ENCODE measurements at regions not wholly inside any gene's neighbourhood (a gene's known extent, or its start where the extent isn't known, plus 50 kb on each side); places are given as distances from the start of the nearest gene placed in this dataset.

- CTCF ChIA-PET = no interaction called here
Observed at GRCh38 chr6:15101130-15101529, 144.7 kb upstream of the JARID2 start.

More at GRCh38 chr6:15101130-15101529, 144.7 kb upstream of the JARID2 start:
- Histone ChIP-seq H4K20me1 (ENCODE audit: insufficient read depth) (no peaks in the 10 kb centered on the region), H3K9me3 (ENCODE audit: control insufficient read depth in 1 of 2, insufficient read depth in 1 of 2, low read depth in 1 of 2, low read length in 2 of 2) (no peaks in the 10 kb centered on the region), H3K9ac (ENCODE audit: low read length) (no peak overlapping the region), H2AFZ (ENCODE audit: low read depth, low read length, poor library complexity, severe bottlenecking) (no peak overlapping the region), H3K27ac (ENCODE audit: low read depth, low read length) (no peak overlapping the region), H3K4me3 (replicated peaks in 1 of 2; ENCODE audit: low read depth in 1 of 2, low read length in 2 of 2) (no peak overlapping the region), H3K4me2 (ENCODE audit: low read length) (no peak overlapping the region), H3K79me2 (ENCODE audit: insufficient read depth, low read length) (no peaks in the 10 kb centered on the region), H3K36me3 (ENCODE audit: control insufficient read depth in 1 of 2, insufficient read depth in 2 of 2, low read length in 2 of 2) (no peaks in the 10 kb centered on the region), H3K4me1 (ENCODE audit: control insufficient read depth in 1 of 2, insufficient read depth in 2 of 2, low read length in 2 of 2) (no peaks in the 10 kb centered on the region), H3K9me2 (ENCODE audit: insufficient read depth) (no peaks in the 10 kb centered on the region), H3K27me3 (ENCODE audit: insufficient read depth, low read length) (no peaks in the 10 kb centered on the region)
- no peak for TF ChIP-seq ZFX (IDR thresholded peaks at IDR 0.05)
- TF ChIP-seq TCF7L2 (IDR thresholded peaks at IDR 0.05; ENCODE audit: borderline replicate concordance, extremely low read depth, insufficient read depth, insufficient read length) = no peak
- TF ChIP-seq, protein P1, sequence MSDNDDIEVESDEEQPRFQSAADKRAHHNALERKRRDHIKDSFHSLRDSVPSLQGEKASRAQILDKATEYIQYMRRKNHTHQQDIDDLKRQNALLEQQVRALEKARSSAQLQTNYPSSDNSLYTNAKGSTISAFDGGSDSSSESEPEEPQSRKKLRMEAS (IDR thresholded peaks at IDR 0.05) = no peak
- TF ChIP-seq, protein P2, sequence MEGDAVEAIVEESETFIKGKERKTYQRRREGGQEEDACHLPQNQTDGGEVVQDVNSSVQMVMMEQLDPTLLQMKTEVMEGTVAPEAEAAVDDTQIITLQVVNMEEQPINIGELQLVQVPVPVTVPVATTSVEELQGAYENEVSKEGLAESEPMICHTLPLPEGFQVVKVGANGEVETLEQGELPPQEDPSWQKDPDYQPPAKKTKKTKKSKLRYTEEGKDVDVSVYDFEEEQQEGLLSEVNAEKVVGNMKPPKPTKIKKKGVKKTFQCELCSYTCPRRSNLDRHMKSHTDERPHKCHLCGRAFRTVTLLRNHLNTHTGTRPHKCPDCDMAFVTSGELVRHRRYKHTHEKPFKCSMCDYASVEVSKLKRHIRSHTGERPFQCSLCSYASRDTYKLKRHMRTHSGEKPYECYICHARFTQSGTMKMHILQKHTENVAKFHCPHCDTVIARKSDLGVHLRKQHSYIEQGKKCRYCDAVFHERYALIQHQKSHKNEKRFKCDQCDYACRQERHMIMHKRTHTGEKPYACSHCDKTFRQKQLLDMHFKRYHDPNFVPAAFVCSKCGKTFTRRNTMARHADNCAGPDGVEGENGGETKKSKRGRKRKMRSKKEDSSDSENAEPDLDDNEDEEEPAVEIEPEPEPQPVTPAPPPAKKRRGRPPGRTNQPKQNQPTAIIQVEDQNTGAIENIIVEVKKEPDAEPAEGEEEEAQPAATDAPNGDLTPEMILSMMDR (IDR thresholded peaks at IDR 0.05 in 2 of 3, conservative IDR thresholded peaks at IDR 0.05 in 1 of 3; ENCODE audit: borderline replicate concordance in 1 of 3, insufficient read depth in 1 of 3, low read depth in 2 of 3, low read length in 2 of 3) = no peak
- no peak for TF ChIP-seq JUND (IDR thresholded peaks at IDR 0.05)
- TF ChIP-seq EZH2phosphoT487 (IDR thresholded peaks at IDR 0.05; ENCODE audit: borderline replicate concordance) = no peak
- TF ChIP-seq ELF1 (IDR thresholded peaks at IDR 0.05; ENCODE audit: borderline replicate concordance, low read depth) = no peak
- no peak for TF ChIP-seq ZNF274 (IDR thresholded peaks at IDR 0.05; ENCODE audit: low read depth, low read length)
- TF ChIP-seq CBX3 (IDR thresholded peaks at IDR 0.05; ENCODE audit: low read depth) = no peak
- no peak for TF ChIP-seq SIN3A (IDR thresholded peaks at IDR 0.05; ENCODE audit: low read depth)
- TF ChIP-seq, protein P3, sequence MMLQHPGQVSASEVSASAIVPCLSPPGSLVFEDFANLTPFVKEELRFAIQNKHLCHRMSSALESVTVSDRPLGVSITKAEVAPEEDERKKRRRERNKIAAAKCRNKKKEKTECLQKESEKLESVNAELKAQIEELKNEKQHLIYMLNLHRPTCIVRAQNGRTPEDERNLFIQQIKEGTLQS (IDR thresholded peaks at IDR 0.05) = no peak
- TF ChIP-seq EGR1 (IDR thresholded peaks at IDR 0.05; ENCODE audit: low read depth) = no peak
- TF ChIP-seq EZH2 (IDR thresholded peaks at IDR 0.05) = no peak
- no peak for TF ChIP-seq FOSL1 (IDR thresholded peaks at IDR 0.05; ENCODE audit: low read depth)
- intact Hi-C loops (cut with micrococcal nuclease) = no loop called here
- ChIA-PET POLR2A (no interaction called here), RAD21 (ENCODE audit: low non-redundant PET in 1 of 2, low total read pairs in 2 of 2, uncharacterized antibody in 2 of 2, unreplicated experiment in 2 of 2) (interaction anchor here in 1 of 2 experiments (0.7 kb wide), 1 partner anchor 81 kb away, joined by 3 read pairs; no protein-coding TSS in a partner anchor)
- ATAC-seq (no peak), DNase-seq (ENCODE audit: low read depth, low spot score) (no peak)
- no TSS peak for BruUV-seq (replicated peaks)

Measured in HCT116 (cell line).